ENCODE measurements at regions not wholly inside any gene's neighbourhood (a gene's known extent, or its start where the extent isn't known, plus 50 kb on each side); places are given as distances from the start of the nearest gene placed in this dataset.
A peak's percentile ranks its signal among the peaks of the same experiment; 100 is the strongest.

GRCh38 chr6:109236115-109237076 is 141.1 kb downstream of the CEP57L1 start (continued):
- TF ChIP-seq AFF4 (CRISPR knock-in tag; IDR thresholded peaks at IDR 0.05) (0 out of 2 replicates have a peak, but pooled peaks have one; percentile 38), HNRNPLL (IDR thresholded peaks at IDR 0.05; ENCODE audit: low read depth, low read length, poor library complexity, severe bottlenecking) (no peak), SMARCA5 (IDR thresholded peaks at IDR 0.05) (peak; percentile 53; the same call in 1 of the 2 replicates), KLF16 (IDR thresholded peaks at IDR 0.05) (peak; percentile 64; the same call in 1 of the 2 replicates), RFX1 (IDR thresholded peaks at IDR 0.05) (no peak), EWSR1 (IDR thresholded peaks at IDR 0.05; ENCODE audit: borderline replicate concordance, low read depth, partially characterized antibody) (no peak), CC2D1A (IDR thresholded peaks at IDR 0.05) (peak; percentile 76), ZSCAN32 (CRISPR knock-in tag; IDR thresholded peaks at IDR 0.05) (no peak), NR2C2 (CRISPR knock-in tag; IDR thresholded peaks at IDR 0.05) (no peak), NR2C2 (tag; IDR thresholded peaks at IDR 0.05) (peak; percentile 6; the same call in 1 of the 2 replicates), MBD2 (IDR thresholded peaks at IDR 0.05; ENCODE audit: borderline replicate concordance, low read depth) (no peak), JUN (IDR thresholded peaks at IDR 0.05; ENCODE audit: borderline replicate concordance, low read depth, low read length) (0 out of 2 replicates have a peak, but pooled peaks have one; percentile 23), JUN (CRISPR knock-in tag; IDR thresholded peaks at IDR 0.05; ENCODE audit: borderline replicate concordance) (no peak), MEF2A (IDR thresholded peaks at IDR 0.05; ENCODE audit: control insufficient read depth, low read depth, low read length) (no peak), ZBTB7A (IDR thresholded peaks at IDR 0.05; ENCODE audit: borderline replicate concordance, control insufficient read depth, low read depth, low read length) (peak; percentile 65; the same call in 1 of the 2 replicates), CBFB (CRISPR knock-in tag; IDR thresholded peaks at IDR 0.05) (no peak), PHB2 (IDR thresholded peaks at IDR 0.05; ENCODE audit: low read depth) (no peak), CTBP1 (IDR thresholded peaks at IDR 0.05; ENCODE audit: borderline replicate concordance) (peak; percentile 82), CREM (IDR thresholded peaks at IDR 0.05; ENCODE audit: low read depth) (peak; percentile 53), PHTF2 (CRISPR knock-in tag; IDR thresholded peaks at IDR 0.05) (no peak), HMBOX1 (IDR thresholded peaks at IDR 0.05) (peak; percentile 42; the same call in 1 of the 2 replicates), CEBPB (tag; IDR thresholded peaks at IDR 0.05) (no peak)
- TF ChIP-seq, protein P1, sequence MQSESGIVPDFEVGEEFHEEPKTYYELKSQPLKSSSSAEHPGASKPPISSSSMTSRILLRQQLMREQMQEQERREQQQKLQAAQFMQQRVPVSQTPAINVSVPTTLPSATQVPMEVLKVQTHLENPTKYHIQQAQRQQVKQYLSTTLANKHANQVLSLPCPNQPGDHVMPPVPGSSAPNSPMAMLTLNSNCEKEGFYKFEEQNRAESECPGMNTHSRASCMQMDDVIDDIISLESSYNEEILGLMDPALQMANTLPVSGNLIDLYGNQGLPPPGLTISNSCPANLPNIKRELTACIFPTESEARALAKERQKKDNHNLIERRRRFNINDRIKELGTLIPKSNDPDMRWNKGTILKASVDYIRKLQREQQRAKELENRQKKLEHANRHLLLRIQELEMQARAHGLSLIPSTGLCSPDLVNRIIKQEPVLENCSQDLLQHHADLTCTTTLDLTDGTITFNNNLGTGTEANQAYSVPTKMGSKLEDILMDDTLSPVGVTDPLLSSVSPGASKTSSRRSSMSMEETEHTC (IDR thresholded peaks at IDR 0.05), result no peak

Measured in K562 (cell line).